GM10266 (cell line): ENCODE measurements at regions not wholly inside any gene's neighbourhood (a gene's known extent, or its start where the extent isn't known, plus 50 kb on each side); places are given as distances from the start of the nearest gene placed in this dataset.

Experiments
- DNase-seq: peaks from one replicate; pipeline ENCODE4 v3.0.0; 2012; ENCODE audit errors: extremely low spot score
- TF ChIP-seq, protein P1 (sequence below): IDR thresholded peaks from 2 replicates; pipeline ENCODE4 v1.5.1; 2012; ENCODE audit warnings: mild to moderate bottlenecking, low read depth; ENCODE audit not compliant: control insufficient read depth, insufficient read depth; ENCODE audit errors: missing control alignments

- no peak for DNase-seq
- TF ChIP-seq, protein P1, sequence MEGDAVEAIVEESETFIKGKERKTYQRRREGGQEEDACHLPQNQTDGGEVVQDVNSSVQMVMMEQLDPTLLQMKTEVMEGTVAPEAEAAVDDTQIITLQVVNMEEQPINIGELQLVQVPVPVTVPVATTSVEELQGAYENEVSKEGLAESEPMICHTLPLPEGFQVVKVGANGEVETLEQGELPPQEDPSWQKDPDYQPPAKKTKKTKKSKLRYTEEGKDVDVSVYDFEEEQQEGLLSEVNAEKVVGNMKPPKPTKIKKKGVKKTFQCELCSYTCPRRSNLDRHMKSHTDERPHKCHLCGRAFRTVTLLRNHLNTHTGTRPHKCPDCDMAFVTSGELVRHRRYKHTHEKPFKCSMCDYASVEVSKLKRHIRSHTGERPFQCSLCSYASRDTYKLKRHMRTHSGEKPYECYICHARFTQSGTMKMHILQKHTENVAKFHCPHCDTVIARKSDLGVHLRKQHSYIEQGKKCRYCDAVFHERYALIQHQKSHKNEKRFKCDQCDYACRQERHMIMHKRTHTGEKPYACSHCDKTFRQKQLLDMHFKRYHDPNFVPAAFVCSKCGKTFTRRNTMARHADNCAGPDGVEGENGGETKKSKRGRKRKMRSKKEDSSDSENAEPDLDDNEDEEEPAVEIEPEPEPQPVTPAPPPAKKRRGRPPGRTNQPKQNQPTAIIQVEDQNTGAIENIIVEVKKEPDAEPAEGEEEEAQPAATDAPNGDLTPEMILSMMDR = no peak
These were observed 50.5 kb upstream of the GUCY1A1 start for GRCh38 chr4:155616117-155616516.

GRCh38 chr4:155615081-155615887 is 51.4 kb upstream of the GUCY1A1 start:
- TF ChIP-seq, protein P1 = no peak
- DNase-seq = no peak

DNA sequence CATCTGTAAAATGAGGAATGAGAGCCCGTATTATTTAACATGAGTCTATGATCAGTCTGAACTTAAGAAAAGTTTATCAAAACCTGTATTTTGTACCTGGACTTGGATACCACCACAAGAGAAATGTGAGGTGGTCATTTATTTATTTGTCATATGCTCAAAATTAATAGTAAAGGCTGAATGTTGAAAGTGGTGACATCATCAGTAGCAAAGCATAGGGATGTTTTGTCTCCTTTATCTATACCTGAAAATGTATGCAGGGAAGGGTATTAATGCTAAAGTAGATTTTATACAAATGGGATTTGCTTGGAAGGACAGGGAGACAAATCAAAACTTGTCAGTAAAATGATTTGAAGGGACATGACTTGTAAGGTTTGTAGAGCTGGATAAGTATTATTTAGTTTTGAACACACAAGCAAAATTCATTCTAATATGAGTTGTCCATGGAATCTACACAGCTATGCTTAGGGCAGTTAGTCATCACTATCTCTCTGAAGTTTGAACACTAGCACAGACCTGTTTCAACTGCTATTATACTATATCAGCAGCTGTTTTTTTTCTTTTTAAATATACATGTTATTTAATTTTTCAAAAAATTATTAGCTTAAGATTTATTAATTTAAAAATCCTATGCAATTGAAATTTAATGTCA is 52.4 kb upstream of the GUCY1A1 start:
- DNase-seq = no peak
- TF ChIP-seq, protein P1 = no peak

GRCh38 chr4:155612074-155612473 is 54.6 kb upstream of the GUCY1A1 start:
- TF ChIP-seq, protein P1 = no peak

DNA sequence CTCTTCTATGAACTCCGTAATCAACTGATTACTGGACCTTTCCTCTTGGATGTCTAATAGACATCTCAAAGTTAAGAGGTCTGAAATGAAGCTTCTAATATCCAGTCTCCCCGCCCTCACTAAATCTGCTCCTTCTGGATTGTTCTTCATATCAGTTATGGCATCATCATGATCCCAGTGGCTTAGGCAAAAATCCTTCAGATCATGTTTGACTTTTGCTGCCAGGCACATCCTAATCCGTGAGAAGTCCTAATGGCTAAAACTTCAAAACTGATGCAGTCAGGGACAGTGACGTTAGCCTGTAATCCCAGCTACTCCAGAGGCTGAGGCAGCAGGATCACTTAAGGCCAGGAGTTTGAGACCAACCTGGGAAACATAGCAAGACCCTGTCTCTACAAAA is 55.1 kb upstream of the GUCY1A1 start:
- no peak for DNase-seq
- TF ChIP-seq, protein P1 = no peak

More at GRCh38 chr4:155612074-155612473, 54.6 kb upstream of the GUCY1A1 start:
- no peak for DNase-seq

- no peak for DNase-seq
- TF ChIP-seq, protein P1 = no peak
These were observed 56.5 kb upstream of the GUCY1A1 start for GRCh38 chr4:155610143-155610542.

GRCh38 chr4:155609455-155610059 is 57.1 kb upstream of the GUCY1A1 start:
- DNase-seq = no peak
- TF ChIP-seq, protein P1 = no peak
